GM13976 (cell line): ENCODE measurements at regions not wholly inside any gene's neighbourhood (a gene's known extent, or its start where the extent isn't known, plus 50 kb on each side); places are given as distances from the start of the nearest gene placed in this dataset.

Experiments
- DNase-seq: peaks from one replicate; pipeline ENCODE4 v3.0.0; 2012; ENCODE audit warnings: low spot score
- CTCF ChIP-seq: IDR thresholded peaks from 2 replicates; pipeline ENCODE4 v1.5.1; 2012; ENCODE audit warnings: borderline replicate concordance, mild to moderate bottlenecking; ENCODE audit not compliant: insufficient read depth; ENCODE audit errors: extremely low read depth, missing control alignments, control extremely low read depth
- in situ Hi-C: fragments of 300-500 bp; cut with MboI; formaldehyde crosslinking; loops from one replicate; pipeline ENCODE4 v1.12.0; 2022; ENCODE audit warnings: low sequenced_read_pairs, mixed read lengths, inconsistent platforms; ENCODE audit not compliant: unreplicated experiment

- in situ Hi-C loops = no loop called here
- DNase-seq = no peak
- no peak for TF ChIP-seq CTCF
Observed at GRCh38 chr12:46487567-46488131, 115.1 kb upstream of the SLC38A2 start.

GRCh38 chr12:46486588-46486987 lies 114.0 kb upstream of the SLC38A2 start:
- TF ChIP-seq CTCF = no peak
- no peak for DNase-seq
- in situ Hi-C loops = no loop called here

GRCh38 chr12:46485853-46486252 lies 113.3 kb upstream of the SLC38A2 start:
- DNase-seq = no peak
- in situ Hi-C loops = no loop called here
- TF ChIP-seq CTCF = no peak

- in situ Hi-C loops = no loop called here
- no peak for TF ChIP-seq CTCF
- DNase-seq = no peak
Observed at GRCh38 chr12:46484396-46485061, 112.0 kb upstream of the SLC38A2 start.

- DNase-seq = no peak
- in situ Hi-C loops = no loop called here
- no peak for TF ChIP-seq CTCF
Observed at GRCh38 chr12:46483572-46484395, 111.2 kb upstream of the SLC38A2 start.

- TF ChIP-seq CTCF = no peak
- no peak for DNase-seq
- in situ Hi-C loops = no loop called here
Observed at GRCh38 chr12:46480724-46481123, 108.2 kb upstream of the SLC38A2 start.
